GM21825 (cell line): ENCODE measurements at regions not wholly inside any gene's neighbourhood (a gene's known extent, or its start where the extent isn't known, plus 50 kb on each side); places are given as distances from the start of the nearest gene placed in this dataset.
"Not testable (repeated sequence)": the region's sequence is repeated elsewhere in the genome, so short reads cannot be mapped to it uniquely, and the experiment has no call there.

Source experiments
- ATAC-seq: cut with Tn5 transposase; IDR thresholded peaks from one replicate; pipeline ENCODE4 v1.9.1; 2021; ENCODE audit warnings: mild to moderate bottlenecking, moderate library complexity; ENCODE audit not compliant: unreplicated experiment

- ATAC-seq, result no peak
These were observed 120.5 kb upstream of the DAB1 start for GRCh38 chr1:57544345-57544744.

DNA sequence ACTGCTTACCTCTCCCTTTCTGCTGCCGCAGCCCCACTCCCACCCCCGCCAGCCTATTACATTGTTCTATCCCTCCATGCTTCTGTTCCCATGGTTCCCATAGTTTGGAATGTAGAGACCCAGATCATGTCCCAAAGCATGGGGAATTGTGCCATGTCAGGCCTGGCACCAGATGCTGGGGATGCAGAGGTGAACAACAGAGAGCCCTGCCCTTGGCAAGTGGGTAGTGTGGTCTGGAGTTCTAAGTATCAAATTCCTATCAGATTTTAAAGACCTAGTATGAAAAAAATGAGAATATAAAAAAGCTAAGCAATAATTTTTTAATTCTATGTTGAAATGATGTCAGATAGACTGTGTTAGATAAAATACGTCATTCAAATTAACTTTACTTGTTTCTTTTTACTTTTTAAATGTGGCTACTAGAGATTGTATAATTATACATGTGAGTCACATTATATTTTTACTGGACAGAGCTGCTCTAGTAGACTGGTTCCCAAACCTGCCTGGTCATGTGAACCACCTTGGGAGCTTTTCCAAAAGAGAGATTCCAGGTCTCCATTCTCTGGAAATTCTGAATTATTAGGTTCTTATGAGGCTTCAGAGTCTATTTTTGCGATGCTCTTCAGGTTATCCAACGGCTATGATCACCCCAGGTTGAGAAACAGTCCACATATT, 113.0 kb upstream of the DAB1 start:
- ATAC-seq, result no peak

DNA sequence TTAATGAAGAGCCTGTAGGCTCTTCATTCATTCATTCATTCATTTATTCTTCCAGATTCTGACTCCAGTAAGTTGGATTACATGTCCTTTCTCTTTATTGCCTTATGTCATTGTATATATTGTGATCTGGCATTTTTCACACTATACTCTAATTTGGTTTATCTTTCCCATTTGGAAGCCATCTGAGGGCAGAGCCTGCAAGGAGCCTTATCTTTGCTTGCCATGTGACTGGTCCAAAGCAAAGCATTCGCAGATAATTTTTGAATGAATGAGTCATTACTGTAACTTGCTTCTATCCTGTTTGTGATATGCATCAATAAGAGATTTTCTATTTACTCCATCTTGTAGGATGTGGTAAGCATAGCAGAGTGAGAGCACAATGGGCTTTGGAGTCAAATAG, 108.4 kb upstream of the DAB1 start:
- no peak for ATAC-seq

GRCh38 chr1:57530911-57531260, 107.0 kb upstream of the DAB1 start:
- ATAC-seq, result not testable (repeated sequence)

DNA sequence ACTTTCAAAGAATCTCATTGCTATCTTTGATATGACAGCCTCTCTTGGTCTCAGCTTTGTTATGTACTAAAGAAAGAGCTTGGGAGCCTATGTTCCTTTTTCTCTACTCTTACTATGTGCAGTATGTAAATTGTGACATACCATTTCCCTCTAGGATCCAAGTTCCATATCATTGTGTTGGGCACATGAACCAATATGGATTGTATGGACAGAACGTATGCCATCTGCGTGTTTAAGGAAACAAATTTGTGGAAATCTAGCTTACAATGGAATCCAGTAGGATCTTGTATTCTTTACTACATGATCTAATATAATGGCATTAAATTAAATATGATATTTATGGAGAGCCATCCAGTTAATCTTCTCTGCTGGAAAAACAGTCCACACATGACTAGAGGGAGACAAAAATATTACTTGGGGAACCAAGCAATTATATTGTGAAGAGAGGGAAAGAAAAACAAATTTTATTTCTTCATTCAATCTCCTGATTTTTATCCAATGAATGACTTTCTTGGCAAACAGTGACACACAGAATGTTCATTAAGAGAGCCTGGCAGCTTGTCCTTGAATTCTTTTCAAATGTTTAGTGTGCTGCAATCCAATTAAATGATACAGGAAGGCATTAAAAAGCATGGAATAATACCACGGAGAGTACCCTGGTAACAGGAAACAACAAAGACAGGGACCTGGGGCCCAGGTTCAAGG, 106.5 kb upstream of the DAB1 start:
- ATAC-seq, result no peak

DNA sequence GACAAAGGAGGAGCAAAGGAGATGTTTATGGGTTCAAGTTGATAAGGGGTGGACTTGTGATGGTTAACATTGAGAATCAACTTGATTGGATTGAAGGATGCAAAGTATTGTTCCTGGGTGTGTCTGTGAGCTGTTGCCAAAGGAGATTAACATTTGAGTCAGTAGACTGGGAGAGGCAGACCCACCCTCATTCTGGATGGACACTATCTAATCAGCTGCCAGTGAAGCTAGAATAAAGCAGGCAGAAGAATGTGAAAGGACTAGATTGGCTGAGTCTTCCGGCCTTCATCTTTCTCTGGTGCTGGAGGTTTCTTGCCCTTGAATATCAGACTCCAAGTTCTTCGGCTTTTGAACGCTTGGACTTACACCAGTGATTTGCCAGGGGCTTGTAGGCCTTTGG, 98.7 kb upstream of the DAB1 start:
- ATAC-seq, result no peak

DNA sequence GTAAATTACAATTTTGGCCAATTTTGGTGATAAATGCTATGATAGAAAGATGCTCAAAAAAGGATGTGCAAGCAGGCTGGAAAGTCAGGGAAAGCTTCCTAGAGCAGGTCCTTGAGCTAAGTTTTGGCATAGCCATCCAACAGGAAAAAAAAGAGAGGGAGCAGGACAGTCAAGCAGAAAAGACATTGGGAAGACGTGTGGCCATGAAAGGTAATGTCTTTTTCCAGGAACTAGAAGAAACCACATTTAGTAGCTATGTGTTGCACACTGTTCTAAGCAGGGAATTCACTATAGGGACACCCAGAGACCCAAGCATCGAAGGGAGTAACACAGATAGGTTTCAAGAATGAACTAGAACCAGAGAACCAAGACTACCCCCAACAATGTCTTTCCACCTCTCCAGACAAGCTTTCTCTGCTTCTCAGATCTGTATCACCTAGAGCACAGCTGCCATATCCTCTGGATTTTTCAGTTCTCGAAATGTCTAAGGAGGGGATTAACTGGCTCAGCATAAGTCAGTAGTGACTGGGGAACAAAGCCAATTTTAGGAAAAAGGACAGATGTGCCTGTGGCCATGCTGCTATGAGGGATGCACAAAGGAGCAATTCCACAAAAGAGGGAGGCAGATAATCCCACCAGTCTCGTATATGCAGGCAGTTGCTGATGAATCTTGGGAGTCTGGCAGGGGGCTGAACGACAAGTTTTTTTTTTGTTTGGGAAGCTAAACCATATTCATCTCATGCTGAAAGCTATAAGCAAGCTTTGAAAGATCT, 97.1 kb upstream of the DAB1 start:
- no peak for ATAC-seq

DNA sequence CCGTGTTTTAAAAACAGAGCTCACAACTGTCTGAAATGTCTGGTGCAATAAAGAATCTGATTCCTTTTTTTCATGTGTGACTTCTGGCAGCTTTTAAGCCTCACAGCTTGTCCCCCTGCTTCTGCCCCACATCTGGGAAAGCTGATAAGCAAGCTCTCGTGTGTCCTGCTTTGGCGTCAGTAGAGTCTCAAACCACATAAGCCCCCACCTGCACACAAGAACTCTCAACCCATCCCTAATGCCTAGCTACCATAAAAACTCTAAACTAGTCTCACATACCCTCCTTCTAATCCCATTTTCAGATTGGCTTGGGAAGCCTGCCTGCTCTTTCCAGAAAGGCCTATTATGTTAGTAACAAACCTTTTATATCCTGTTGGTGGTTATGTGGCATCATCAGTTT, 94.6 kb upstream of the DAB1 start:
- ATAC-seq, result no peak

DNA sequence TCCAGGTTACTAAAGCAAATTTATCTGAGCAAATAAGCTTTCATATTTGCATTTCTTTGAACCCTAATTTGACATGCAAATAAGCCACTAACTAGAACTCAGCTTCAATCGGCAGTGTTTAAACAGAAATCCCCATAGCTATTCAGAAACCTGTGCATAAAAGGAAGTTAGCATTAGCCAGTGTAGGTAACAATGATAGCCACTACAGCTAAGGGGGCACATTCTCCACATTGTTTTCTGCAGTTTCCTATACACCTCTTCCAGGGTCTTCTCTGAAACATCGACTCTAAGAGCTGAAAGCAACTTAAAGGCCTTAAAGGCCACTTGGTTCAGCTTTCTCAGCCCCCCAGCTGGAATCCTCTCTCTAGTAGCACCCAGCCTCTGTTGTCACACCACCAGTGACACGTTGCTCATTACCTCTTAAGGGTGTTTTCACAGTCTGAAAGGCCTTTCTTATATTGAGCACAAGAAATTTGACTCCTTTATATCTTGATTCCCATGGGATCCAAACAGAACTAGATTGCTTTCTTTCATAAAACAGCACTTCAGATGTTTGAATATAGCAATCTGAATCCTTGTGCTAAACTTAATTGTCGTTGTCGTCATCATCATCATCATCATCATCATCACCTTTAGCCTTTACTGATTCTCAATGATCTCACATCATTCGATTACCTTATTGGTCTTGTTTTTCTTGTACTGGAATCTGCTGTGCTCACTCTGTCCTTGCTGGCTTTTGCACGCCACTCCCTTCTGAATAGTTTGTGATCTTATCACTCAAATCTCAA, 93.9 kb upstream of the DAB1 start:
- no peak for ATAC-seq

DNA sequence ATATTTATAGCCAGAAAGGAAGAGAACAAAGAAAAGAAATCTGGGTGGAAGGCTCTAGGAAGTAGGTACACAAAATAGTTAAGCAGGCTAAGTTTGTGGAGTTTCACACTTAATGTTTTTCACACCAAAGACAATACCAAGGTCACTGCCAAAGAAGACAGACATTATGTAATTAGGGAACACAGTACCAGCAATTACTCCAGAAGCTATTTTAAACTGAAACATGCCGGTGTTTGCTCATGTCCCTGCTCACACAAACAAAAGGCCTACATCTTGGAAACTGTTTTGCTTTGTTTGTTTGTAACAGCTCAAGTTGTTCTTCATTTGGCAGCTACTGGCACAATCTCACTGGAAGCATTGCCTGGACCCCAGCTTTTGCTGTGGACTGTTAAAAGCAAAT, 88.5 kb upstream of the DAB1 start:
- no peak for ATAC-seq

DNA sequence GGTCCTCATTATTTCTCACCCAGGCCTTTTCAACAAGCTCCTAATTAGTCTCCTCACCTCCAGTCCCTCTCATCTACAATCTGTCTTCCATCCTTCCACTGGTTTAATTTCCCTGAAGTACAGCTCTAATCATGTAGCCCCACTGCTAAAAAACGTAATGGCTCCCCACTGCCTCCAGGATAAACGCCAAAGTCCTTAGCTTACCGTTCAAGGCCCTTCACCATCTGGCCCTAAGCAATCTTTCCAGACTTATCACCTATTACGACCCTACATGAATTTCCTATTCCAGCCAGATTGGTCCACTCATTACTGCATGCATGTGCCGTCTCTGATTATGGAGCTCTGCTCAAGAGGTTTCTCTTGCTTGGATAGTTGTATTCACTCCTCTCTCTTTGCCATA, 83.1 kb upstream of the DAB1 start:
- ATAC-seq, result no peak

GRCh38 chr1:57503337-57503736, 79.5 kb upstream of the DAB1 start:
- no peak for ATAC-seq

- ATAC-seq, result no peak
These were observed 76.4 kb upstream of the DAB1 start for GRCh38 chr1:57500136-57500830.

DNA sequence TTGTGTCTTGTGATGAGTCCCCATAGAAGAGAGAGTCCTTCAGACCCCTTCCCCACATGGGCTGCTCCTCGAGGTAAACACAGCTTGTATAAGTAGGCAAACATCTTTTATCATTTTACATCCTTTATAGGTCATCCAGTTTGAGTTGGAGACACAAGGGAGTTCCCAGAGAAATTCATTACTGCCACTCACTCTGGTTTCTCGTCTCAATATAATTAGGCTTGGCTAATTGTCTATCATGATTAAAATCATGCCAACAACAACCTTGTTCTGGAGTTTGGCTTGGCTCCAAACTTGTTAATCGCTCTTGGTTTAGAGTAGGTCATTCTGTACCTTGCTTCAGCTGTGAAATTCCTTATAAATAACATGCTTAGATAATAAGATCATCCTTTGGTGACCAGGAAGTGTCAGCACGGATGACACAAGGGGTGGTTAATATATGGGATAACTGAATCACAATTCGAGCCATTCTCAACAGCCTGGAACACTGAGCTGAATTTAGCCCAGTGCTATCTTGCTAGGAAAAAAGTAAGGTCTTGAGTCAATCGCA, 70.7 kb upstream of the DAB1 start:
- ATAC-seq, result no peak

GRCh38 chr1:57492586-57493226, 68.8 kb upstream of the DAB1 start:
- ATAC-seq, result no peak

GRCh38 chr1:57489358-57490036, 65.6 kb upstream of the DAB1 start:
- no peak for ATAC-seq

DNA sequence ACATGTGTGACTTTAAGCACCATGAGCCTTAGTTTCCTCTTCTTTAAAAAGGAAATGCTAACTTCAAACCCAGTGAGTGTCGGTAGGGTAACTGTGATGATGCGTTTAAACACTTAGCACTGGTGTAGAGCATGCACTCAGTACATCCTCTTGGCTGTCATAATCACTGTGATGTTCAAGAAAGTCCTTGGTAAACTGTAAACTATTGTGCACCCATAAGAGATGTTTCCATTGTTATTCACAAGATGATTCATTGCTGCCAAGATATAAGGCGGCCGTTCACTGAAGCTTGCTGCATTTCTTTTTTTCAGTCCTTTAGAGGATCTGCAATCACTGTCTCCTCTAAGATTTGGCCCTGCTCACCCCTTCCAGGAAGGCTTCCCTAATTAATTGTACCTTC, 61.8 kb upstream of the DAB1 start:
- ATAC-seq, result no peak

- ATAC-seq, result no peak
These were observed 60.1 kb upstream of the DAB1 start for GRCh38 chr1:57483954-57484353.

DNA sequence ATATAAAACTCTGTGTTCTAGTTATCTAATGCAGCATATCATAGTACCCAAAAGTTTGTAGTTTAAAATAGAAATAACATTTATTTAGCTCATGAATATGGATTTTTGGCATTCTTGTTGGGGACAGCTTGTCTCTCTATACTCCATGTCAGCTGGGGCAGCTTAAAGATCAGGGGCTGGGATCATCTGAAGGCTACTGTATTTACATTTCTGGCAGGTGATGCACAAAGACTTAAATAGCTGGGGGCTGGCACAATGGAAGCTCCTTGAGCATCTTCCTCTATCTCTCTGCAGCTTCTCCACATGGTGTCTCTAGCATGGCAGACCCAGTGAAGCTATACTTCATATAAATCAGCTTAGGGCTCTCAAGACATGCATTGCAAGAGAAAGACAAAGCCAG, 55.6 kb upstream of the DAB1 start:
- no peak for ATAC-seq
